Naive thymus-derived CD4-positive, alpha-beta T cell (primary cell): ENCODE measurements at regions not wholly inside any gene's neighbourhood (a gene's known extent, or its start where the extent isn't known, plus 50 kb on each side); places are given as distances from the start of the nearest gene placed in this dataset.
"Not testable (repeated sequence)": the region's sequence is repeated elsewhere in the genome, so short reads cannot be mapped to it uniquely, and the experiment has no call there.

Experiments used
- ATAC-seq: fragments of 150-1000 bp; cut with Tn5 transposase; 2 replicates; pipeline ENCODE4 v1.10.0; 2021; ENCODE audit warnings: mild to moderate bottlenecking, moderate library complexity
- CTCF ChIA-PET: fragments of 350-600 bp; sonication (Branson Sonifier 250); formaldehyde crosslinking; loops from one replicate; lab custom pipeline; 2021; ENCODE audit warnings: antibody characterized with exemption; lab: Charles Lee
- POLR2A ChIA-PET: fragments of 350-600 bp; sonication (Branson Sonifier 250); formaldehyde crosslinking; loops from one replicate; lab custom pipeline; 2021; ENCODE audit warnings: antibody characterized with exemption, inconsistent platforms; lab: Charles Lee
- DNase-seq, 9 donors: peaks; one replicate each; pipeline versions ENCODE4 v3.0.0 to v3.0.0-alpha.2; 2020 to 2022; ENCODE audit warnings: mixed read lengths in 1 of 9
- H3K27ac ChIP-seq: one replicate; pipeline ENCODE4 v1.7.0; 2013; ENCODE audit warnings: mild to moderate bottlenecking, low read depth, low read length, moderate library complexity
- H3K27me3 ChIP-seq, 2 donors: one replicate each; pipeline ENCODE4 v1.7.0; 2013; ENCODE audit warnings: low read length in 2 of 2, mild to moderate bottlenecking in 2 of 2, moderate library complexity in 2 of 2; ENCODE audit not compliant: control insufficient read depth in 2 of 2, insufficient read depth in 2 of 2
- H3K36me3 ChIP-seq, 3 experiments: 1 replicate in 2 of 3; 2 replicates in 1 of 3; pipeline ENCODE4 v1.7.0; 2013; ENCODE audit warnings: low read length in 3 of 3, mild to moderate bottlenecking in 3 of 3, moderate library complexity in 1 of 3; ENCODE audit not compliant: insufficient read depth in 3 of 3, control insufficient read depth in 2 of 3
- H3K4me1 ChIP-seq, 2 donors: one replicate each; pipeline ENCODE4 v1.7.0; 2013; ENCODE audit warnings: low read length in 2 of 2, mild to moderate bottlenecking in 2 of 2, moderate library complexity in 1 of 2; ENCODE audit not compliant: control insufficient read depth in 2 of 2, insufficient read depth in 2 of 2
- H3K4me3 ChIP-seq: 2 replicates; pipeline ENCODE4 v1.7.0; 2013; ENCODE audit warnings: mild to moderate bottlenecking, low read length
- H3K9me3 ChIP-seq, 3 experiments: 1 replicate in 2 of 3; 2 replicates in 1 of 3; pipeline ENCODE4 v1.7.0; 2013; ENCODE audit warnings: low read length in 3 of 3; ENCODE audit not compliant: control insufficient read depth in 2 of 3
- H3K27ac Mint-ChIP-seq, 9 donors: one replicate each; pipeline ENCODE4 v1.8.0; 2020 to 2022; ENCODE audit warnings: mixed read lengths in 9 of 9, mild to moderate bottlenecking in 8 of 9, moderate library complexity in 5 of 9, inconsistent platforms in 2 of 9
- H3K27me3 Mint-ChIP-seq, 5 donors: one replicate each; pipeline ENCODE4 v1.8.0; 2021 to 2022; ENCODE audit warnings: mixed read lengths in 5 of 5, mild to moderate bottlenecking in 1 of 5
- H3K36me3 Mint-ChIP-seq, 5 donors: one replicate each; pipeline ENCODE4 v1.8.0; 2020 to 2022; ENCODE audit warnings: mixed read lengths in 5 of 5, mild to moderate bottlenecking in 3 of 5, inconsistent platforms in 1 of 5
- H3K4me1 Mint-ChIP-seq, 7 donors: one replicate each; pipeline ENCODE4 v1.8.0; 2020 to 2022; ENCODE audit warnings: mixed read lengths in 7 of 7, mild to moderate bottlenecking in 3 of 7, inconsistent platforms in 1 of 7
- H3K4me3 Mint-ChIP-seq, 10 donors: one replicate each; pipeline ENCODE4 v1.8.0; 2020 to 2022; ENCODE audit warnings: mild to moderate bottlenecking in 10 of 10, mixed read lengths in 10 of 10, moderate library complexity in 6 of 10, inconsistent platforms in 2 of 10
- H3K9me3 Mint-ChIP-seq, 11 donors: one replicate each; pipeline ENCODE4 v1.8.0; 2020 to 2022; ENCODE audit warnings: mixed read lengths in 11 of 11, mild to moderate bottlenecking in 4 of 11, inconsistent platforms in 1 of 11, moderate library complexity in 1 of 11
- intact Hi-C, 2 donors: fragments of 100-400 bp; cut with micrococcal nuclease; formaldehyde crosslinking; loops; one replicate each; pipeline ENCODE4 v1.15.1; 2023

- ATAC-seq = no peak
- intact Hi-C loops = loop anchor here in 1 of 2 donors (5.0 kb wide), 1 partner anchor 898 kb away; no protein-coding TSS in a partner anchor
- CTCF ChIA-PET = no interaction called here
- no peaks in the 10 kb centered on the region for H3K9me3 ChIP-seq
- H3K36me3 Mint-ChIP-seq = no peaks in the 10 kb centered on the region
- POLR2A ChIA-PET = no interaction called here
- H3K36me3 ChIP-seq = no peaks in the 10 kb centered on the region
- H3K27ac ChIP-seq = no peak overlapping the region
- no peaks in the 10 kb centered on the region for H3K4me1 ChIP-seq
- no peak overlapping the region for H3K27ac Mint-ChIP-seq
- no peaks in the 10 kb centered on the region for H3K27me3 Mint-ChIP-seq
- peaks cover 0 to 8% (median 0%) of the 10 kb centered on the region in 11 donors for H3K9me3 Mint-ChIP-seq
- no peaks in the 10 kb centered on the region for H3K27me3 ChIP-seq
- no peak overlapping the region for H3K4me3 ChIP-seq
- H3K4me3 Mint-ChIP-seq = no peak overlapping the region
- no peaks in the 10 kb centered on the region for H3K4me1 Mint-ChIP-seq
- DNase-seq = no peak
These were observed 1504.6 kb upstream of the ADGRL3 start for GRCh38 chr4:59695355-59696053.

DNA sequence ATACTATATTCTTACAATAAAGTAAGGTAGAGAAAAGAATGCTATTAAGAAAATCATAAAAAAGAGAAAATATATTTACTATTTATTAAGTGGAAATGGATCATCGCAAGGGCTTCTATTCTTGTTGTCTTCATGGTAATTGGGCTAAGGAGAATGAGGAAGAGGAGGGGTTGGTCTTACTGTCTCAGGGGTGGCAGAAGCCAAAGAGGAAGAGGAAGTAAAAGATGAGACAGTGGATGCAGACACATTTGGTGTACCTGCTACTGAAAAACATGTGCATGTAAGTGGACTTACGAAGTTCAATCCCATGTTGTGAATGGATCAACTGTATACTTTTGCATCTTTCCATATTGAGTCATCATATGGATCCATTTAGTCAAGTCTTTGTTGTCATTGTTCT is 1502.1 kb upstream of the ADGRL3 start:
- intact Hi-C loops = loop anchor here in 1 of 2 donors (5.0 kb wide), 1 partner anchor 901 kb away; no protein-coding TSS in a partner anchor
- H3K9me3 Mint-ChIP-seq = peaks cover 0 to 18% (median 0%) of the 10 kb centered on the region in 11 donors
- ChIA-PET CTCF (no interaction called here), POLR2A (no interaction called here)
- no peak for ATAC-seq
- Histone ChIP-seq H3K27me3 (no peaks in the 10 kb centered on the region), H3K4me1 (no peaks in the 10 kb centered on the region), H3K36me3 (no peaks in the 10 kb centered on the region), H3K27ac (no peak overlapping the region), H3K9me3 (no peaks in the 10 kb centered on the region), H3K4me3 (no peak overlapping the region)
- no peaks in the 10 kb centered on the region for H3K36me3 Mint-ChIP-seq
- no peak for DNase-seq
- no peaks in the 10 kb centered on the region for H3K27me3 Mint-ChIP-seq
- H3K4me1 Mint-ChIP-seq = no peaks in the 10 kb centered on the region
- H3K4me3 Mint-ChIP-seq = no peak overlapping the region
- no peak overlapping the region for H3K27ac Mint-ChIP-seq

DNA sequence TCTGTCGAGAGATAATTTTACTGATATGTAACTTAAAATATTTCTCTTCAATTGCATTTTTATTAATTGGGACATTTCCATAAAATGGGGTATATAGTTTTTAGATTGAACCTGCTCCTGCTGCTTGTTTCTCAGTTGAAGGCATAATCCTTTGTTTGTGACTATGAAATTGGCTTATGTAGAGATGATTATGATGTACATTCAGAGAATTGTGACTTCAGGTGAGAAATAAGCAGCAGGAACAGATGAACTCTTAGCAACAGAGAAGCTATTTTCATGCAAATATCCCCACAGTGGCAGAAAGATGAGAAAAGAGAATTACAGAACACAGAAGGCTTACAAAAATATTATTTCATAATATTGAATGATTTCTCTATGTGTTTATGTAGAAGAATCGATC is 1499.5 kb upstream of the ADGRL3 start:
- CTCF ChIA-PET = no interaction called here
- Histone ChIP-seq H3K27ac (no peak overlapping the region), H3K9me3 (peaks cover 0 to 3% (median 0%) of the 10 kb centered on the region in 3 experiments), H3K4me3 (no peak overlapping the region), H3K36me3 (no peaks in the 10 kb centered on the region), H3K27me3 (no peaks in the 10 kb centered on the region), H3K4me1 (no peaks in the 10 kb centered on the region)
- no peak overlapping the region for H3K27ac Mint-ChIP-seq
- ATAC-seq (no peak), DNase-seq (no peak)
- no peak overlapping the region for H3K4me3 Mint-ChIP-seq
- peaks cover 0 to 30% (median 0%) of the 10 kb centered on the region in 11 donors for H3K9me3 Mint-ChIP-seq
- peaks cover 0 to 2% (median 0%) of the 10 kb centered on the region in 7 donors for H3K4me1 Mint-ChIP-seq
- no peaks in the 10 kb centered on the region for H3K36me3 Mint-ChIP-seq
- POLR2A ChIA-PET = no interaction called here
- intact Hi-C loops = no loop called here
- no peaks in the 10 kb centered on the region for H3K27me3 Mint-ChIP-seq

DNA sequence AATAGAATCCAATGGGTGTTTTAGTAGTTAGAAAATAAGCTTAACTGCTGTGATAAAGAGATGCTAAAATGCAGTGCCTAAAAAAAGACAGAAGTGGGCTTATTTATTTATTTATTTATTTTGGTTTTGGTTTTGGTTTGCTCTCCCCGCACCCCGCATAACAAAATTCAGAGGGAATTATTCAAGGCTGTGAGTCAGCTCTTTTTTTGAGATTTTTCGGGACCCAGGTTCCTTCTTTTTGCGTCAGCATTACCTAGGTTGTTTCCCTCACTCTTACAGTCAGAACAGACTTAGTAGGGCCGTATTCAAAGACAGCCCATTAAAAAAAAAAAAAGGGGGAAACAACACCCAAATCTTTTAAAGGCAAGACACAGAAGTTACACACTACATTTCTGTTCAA is 1495.5 kb upstream of the ADGRL3 start:
- CTCF ChIA-PET = no interaction called here
- Histone ChIP-seq H3K27me3 (no peaks in the 10 kb centered on the region), H3K4me3 (no peak overlapping the region), H3K4me1 (no peaks in the 10 kb centered on the region), H3K36me3 (no peaks in the 10 kb centered on the region), H3K27ac (no peak overlapping the region), H3K9me3 (peaks cover 0 to 4% (median 0%) of the 10 kb centered on the region in 3 experiments)
- Mint-ChIP-seq H3K36me3 (no peaks in the 10 kb centered on the region), H3K27me3 (no peaks in the 10 kb centered on the region), H3K27ac (peak overlapping the region in 1 of 9 donors; percentile 11), H3K9me3 (peaks cover 0 to 31% (median 2%) of the 10 kb centered on the region in 11 donors), H3K4me3 (no peak overlapping the region), H3K4me1 (peaks cover 0 to 2% (median 0%) of the 10 kb centered on the region in 7 donors)
- POLR2A ChIA-PET = no interaction called here
- ATAC-seq (no peak), DNase-seq (no peak)
- intact Hi-C loops = no loop called here

DNA sequence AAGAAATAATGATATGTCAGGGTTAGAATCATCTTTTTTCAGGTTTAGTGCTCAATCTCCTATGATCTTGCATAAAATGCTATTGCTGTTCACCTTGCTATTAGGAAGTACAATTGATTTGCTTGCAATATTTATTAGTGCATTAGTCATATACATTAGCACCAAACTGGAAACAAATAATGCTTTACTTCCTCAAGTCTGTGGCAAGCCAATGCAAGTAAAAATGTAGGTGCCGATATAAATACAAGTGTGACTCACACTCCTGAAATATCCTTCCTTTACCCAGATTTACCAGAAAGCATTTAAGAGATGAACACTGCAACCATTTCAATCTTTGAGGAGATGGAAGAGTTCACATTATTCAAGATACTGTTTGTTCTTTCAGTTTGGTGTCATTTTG is 1487.7 kb upstream of the ADGRL3 start:
- Mint-ChIP-seq H3K9me3 (peaks cover 0 to 13% (median 0%) of the 10 kb centered on the region in 11 donors), H3K36me3 (no peaks in the 10 kb centered on the region), H3K27me3 (no peaks in the 10 kb centered on the region), H3K4me3 (no peak overlapping the region), H3K4me1 (no peaks in the 10 kb centered on the region), H3K27ac (no peak overlapping the region)
- ChIA-PET POLR2A (no interaction called here), CTCF (no interaction called here)
- Histone ChIP-seq H3K9me3 (no peaks in the 10 kb centered on the region), H3K4me3 (no peak overlapping the region), H3K27ac (no peak overlapping the region), H3K36me3 (no peaks in the 10 kb centered on the region), H3K4me1 (no peaks in the 10 kb centered on the region), H3K27me3 (no peaks in the 10 kb centered on the region)
- DNase-seq (no peak), ATAC-seq (no peak)
- intact Hi-C loops = no loop called here

GRCh38 chr4:59724286-59724685 is 1475.8 kb upstream of the ADGRL3 start:
- not testable (repeated sequence) for H3K4me1 Mint-ChIP-seq

GRCh38 chr4:59727745-59728144 is 1472.4 kb upstream of the ADGRL3 start:
- no peaks in the 10 kb centered on the region for H3K27me3 ChIP-seq
- Mint-ChIP-seq H3K27me3 (no peaks in the 10 kb centered on the region), H3K27ac (no peak overlapping the region), H3K36me3 (peaks cover 0 to 3% (median 0%) of the 10 kb centered on the region in 5 donors), H3K4me3 (no peak overlapping the region), H3K4me1 (no peaks in the 10 kb centered on the region), H3K9me3 (peaks cover 2 to 22% (median 8%) of the 10 kb centered on the region in 11 donors)
- no peaks in the 10 kb centered on the region for H3K9me3 ChIP-seq
- ChIA-PET POLR2A (no interaction called here), CTCF (no interaction called here)
- no peak overlapping the region for H3K4me3 ChIP-seq
- H3K36me3 ChIP-seq = no peaks in the 10 kb centered on the region
- no peak overlapping the region for H3K27ac ChIP-seq
- intact Hi-C loops = no loop called here
- ATAC-seq (no peak), DNase-seq (no peak)
- no peaks in the 10 kb centered on the region for H3K4me1 ChIP-seq

More at GRCh38 chr4:59724286-59724685, 1475.8 kb upstream of the ADGRL3 start:
- H3K4me3 ChIP-seq, H3K4me3 Mint-ChIP-seq, H3K27me3 ChIP-seq, ATAC-seq, intact Hi-C loops, H3K9me3 ChIP-seq, H3K36me3 Mint-ChIP-seq, H3K27ac Mint-ChIP-seq, DNase-seq, CTCF ChIA-PET, H3K27ac ChIP-seq, POLR2A ChIA-PET, H3K27me3 Mint-ChIP-seq, H3K36me3 ChIP-seq, H3K4me1 ChIP-seq: not testable (repeated sequence)
- peaks cover 3 to 28% (median 12%) of the 10 kb centered on the region in 11 donors for H3K9me3 Mint-ChIP-seq
